ENCODE measurements at regions not wholly inside any gene's neighbourhood (a gene's known extent, or its start where the extent isn't known, plus 50 kb on each side); places are given as distances from the start of the nearest gene placed in this dataset.

DNA sequence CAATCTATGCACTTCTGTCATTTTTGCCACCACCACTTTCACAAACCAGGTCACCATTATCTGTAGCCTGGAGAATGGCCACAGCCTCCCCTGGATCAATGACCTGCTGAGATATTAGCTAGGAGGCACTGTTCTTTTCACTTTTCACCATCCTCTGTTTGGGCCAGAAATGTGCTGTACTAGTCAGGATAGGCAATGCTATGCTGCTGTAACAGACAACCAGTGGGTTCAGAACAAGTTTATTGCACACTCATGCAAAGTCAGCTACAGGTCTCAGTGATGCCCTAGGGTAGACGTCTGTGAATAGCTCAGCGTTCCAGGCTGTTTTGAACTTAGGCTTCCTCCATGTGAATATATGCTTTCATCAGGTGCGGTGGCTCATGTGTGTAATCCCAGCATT, 231.5 kb downstream of the SUDS3 start:
- DNase-seq (ENCODE audit: low read depth in 2 of 2), result no peak

GRCh38 chr12:118608770-118609344, 232.5 kb downstream of the SUDS3 start:
- no peak for DNase-seq (ENCODE audit: low read depth in 2 of 2)

GRCh38 chr12:118611295-118611694, 234.9 kb downstream of the SUDS3 start:
- DNase-seq (ENCODE audit: low read depth in 2 of 2), result no peak

- DNase-seq (ENCODE audit: low read depth in 2 of 2), result no peak
These were observed 235.4 kb downstream of the SUDS3 start for GRCh38 chr12:118611770-118612169.

DNA sequence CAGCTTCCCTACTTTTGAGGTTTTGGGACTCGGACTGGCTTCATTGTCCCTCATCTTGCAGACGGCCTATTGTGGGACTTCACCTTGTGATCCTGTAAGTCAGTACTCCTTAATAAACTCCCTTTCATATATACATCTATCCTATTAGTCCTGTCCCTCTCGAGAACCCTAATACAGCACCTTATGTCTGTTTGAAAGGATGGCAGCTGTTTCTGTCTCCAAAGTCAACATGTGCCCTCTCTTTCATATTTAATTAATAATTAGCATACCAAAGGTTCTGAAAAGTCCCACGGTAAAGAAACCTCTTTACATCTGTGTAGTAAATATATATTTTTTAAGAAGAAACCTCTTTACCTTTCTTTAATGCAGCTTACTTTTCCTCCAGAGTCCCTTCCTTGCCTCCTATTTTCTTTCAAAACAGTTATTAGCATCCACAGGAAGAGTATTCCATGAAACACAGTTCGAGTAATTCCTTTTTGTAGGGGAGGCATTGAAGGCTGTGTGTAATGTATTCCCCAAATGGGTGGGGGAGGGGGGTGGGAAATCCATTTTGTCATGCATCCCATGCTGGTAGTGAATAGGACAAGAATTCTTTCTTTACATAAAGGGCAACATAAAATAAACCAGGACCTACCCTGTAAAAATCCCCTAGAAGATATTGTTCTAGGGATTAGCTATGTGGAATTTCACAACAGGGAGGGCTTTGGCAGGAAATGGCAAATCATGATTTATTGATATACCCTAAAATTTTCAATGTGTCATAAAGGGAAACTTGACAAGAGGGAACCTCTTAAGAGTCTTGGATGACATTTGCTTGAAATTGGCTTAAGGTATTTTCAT, 241.5 kb downstream of the SUDS3 start:
- no peak for DNase-seq (ENCODE audit: low read depth in 2 of 2)

GRCh38 chr12:118618695-118619094, 242.3 kb downstream of the SUDS3 start:
- DNase-seq (ENCODE audit: low read depth in 2 of 2), result no peak

- DNase-seq (ENCODE audit: low read depth in 2 of 2), result no peak
These were observed 248.8 kb downstream of the SUDS3 start for GRCh38 chr12:118625050-118625675.

- DNase-seq (ENCODE audit: low read depth in 2 of 2), result no peak
These were observed 256.7 kb downstream of the SUDS3 start for GRCh38 chr12:118633071-118633470.

GRCh38 chr12:118635276-118635675, 258.9 kb downstream of the SUDS3 start:
- no peak for DNase-seq (ENCODE audit: low read depth in 2 of 2)

GRCh38 chr12:118637767-118638370, 261.5 kb downstream of the SUDS3 start:
- no peak for DNase-seq (ENCODE audit: low read depth in 2 of 2)

DNA sequence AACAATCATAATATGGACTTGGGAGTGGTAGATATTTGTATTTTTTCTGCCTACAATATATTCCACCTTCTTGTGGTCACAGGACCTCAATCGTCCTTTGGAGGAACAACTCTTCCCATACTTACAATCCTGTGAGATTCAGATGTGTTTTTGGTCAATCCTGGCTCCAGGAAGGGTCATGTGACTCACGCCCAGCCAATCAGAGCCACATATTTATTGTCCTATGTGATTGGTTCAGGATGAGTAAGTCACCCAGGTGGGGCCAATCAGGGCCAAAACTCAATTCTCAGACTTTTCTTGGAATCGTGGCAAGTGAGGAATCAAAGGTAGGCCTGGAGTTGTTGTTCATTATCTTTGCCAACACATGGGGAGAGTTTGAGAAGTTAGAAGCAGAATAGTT, 264.9 kb downstream of the SUDS3 start:
- DNase-seq (ENCODE audit: low read depth in 2 of 2), result no peak

DNA sequence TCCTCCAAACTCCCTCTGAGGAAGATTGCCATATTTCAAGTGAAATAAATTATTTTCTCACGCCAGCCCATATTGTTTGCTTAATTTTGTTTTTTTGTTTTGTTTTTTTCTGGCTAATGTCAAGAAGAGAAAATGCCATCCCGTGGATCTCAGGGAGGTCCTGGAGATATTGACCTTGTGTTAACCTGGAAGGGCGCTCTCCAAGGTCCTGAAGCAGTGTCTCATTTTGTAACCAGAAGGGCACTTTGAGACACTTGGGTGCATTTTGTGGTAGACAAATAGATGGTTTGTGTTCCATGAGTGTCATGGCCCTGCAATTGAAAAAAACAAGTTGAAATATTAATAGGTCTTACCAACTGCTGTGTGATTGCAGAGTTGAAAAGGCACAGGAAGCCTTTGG, 268.9 kb downstream of the SUDS3 start:
- no peak for DNase-seq (ENCODE audit: low read depth in 2 of 2)

GRCh38 chr12:118649765-118650585, 273.6 kb downstream of the SUDS3 start:
- DNase-seq (ENCODE audit: low read depth in 2 of 2), result no peak

- DNase-seq (ENCODE audit: low read depth in 2 of 2), result no peak
These were observed 274.2 kb downstream of the SUDS3 start for GRCh38 chr12:118650586-118650960.

GRCh38 chr12:118651487-118651886, 275.1 kb downstream of the SUDS3 start:
- no peak for DNase-seq (ENCODE audit: low read depth in 2 of 2)

DNA sequence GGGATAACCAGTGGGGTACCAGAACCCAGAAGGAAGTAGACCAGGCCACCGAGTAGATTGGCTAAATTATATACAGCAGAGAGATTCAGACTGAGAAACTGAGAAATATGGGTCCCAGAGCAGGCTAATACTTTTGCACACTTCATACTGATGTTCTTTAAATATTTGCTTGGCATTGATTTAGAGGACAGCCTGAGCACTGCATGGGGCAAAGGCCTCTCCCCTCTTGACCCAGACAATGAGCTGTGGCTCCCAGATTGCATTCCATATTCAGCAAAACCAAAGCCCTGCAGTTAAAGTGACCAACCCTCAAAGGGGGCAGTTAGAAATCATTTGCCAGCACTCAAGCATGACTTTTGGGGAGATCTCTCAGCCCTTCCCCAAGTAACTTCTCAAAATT, 279.2 kb downstream of the SUDS3 start:
- DNase-seq (ENCODE audit: low read depth in 2 of 2), result no peak

DNA sequence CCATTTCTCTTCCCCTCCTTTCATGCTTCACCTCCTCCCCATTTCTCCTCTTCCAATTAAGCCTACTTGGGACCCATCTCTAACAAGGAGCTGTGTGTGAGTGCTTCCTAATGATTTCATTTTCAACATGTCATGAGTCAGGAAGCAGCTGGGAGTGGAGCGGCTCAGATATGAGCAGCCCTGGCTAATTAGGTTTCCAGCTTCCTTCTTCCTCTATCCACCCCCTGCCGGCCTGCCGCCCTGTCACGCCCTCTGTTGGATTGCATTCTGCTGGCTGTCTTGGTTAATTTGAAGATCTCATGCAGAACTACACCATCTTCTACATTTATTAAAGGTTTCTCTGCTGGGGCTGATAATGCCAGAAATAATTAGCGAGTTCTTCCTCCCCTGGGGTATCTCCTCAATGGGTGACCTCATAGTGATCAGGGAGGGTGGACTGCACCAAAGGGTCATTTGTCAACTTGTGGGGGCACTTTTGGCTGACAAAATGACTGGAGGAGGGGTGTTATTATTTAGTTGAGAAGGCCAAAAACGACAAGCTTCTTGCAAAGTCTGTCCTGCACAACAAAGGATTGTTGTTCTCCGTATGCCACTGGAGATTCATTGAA, 300.9 kb upstream of the SRRM4 start:
- no peak for DNase-seq (ENCODE audit: low read depth in 2 of 2)

DNA sequence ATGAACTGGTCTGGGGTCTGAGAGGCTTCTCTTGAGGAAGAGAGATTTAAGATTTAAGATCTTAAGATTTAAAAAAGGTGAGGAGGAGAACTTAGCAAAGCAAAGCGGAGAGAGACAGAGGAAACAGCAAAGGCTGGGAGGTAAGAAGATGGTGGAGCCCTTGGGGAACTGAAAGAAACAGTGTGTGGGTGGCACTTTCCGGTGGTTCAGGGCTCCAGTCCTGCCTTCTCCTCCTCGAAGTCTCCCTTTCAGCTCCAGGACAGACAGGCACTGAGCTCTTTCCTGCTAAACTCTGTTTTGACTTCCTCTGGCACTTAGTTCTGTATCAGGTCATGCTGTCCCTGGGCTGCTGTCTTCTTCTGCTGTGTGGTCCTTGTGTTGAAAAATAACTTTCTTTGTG, 298.7 kb upstream of the SRRM4 start:
- no peak for DNase-seq (ENCODE audit: low read depth in 2 of 2)

GRCh38 chr12:118685983-118686607, 295.2 kb upstream of the SRRM4 start:
- no peak for DNase-seq (ENCODE audit: low read depth in 2 of 2)

GRCh38 chr12:118689793-118690192, 291.5 kb upstream of the SRRM4 start:
- no peak for DNase-seq (ENCODE audit: low read depth in 2 of 2)

GRCh38 chr12:118690506-118690905, 290.8 kb upstream of the SRRM4 start:
- DNase-seq (ENCODE audit: low read depth in 2 of 2), result no peak
